Prostate gland (tissue), 2 donors: ENCODE measurements at regions not wholly inside any gene's neighbourhood (a gene's known extent, or its start where the extent isn't known, plus 50 kb on each side); places are given as distances from the start of the nearest gene placed in this dataset.

ENCODE experiments used
- DNase-seq: peaks from one replicate; pipeline ENCODE4 v3.0.0-alpha.2; 2019; ENCODE audit warnings: low spot score
- H3K27ac ChIP-seq, 2 donors: fragments of 200-600 bp; sonication (generic); 2 replicates each; pipeline ENCODE4 v1.5.1; 2017 to 2019
- H3K27me3 ChIP-seq: fragments of 200-600 bp; sonication (generic); replicated peaks from 2 replicates; pipeline ENCODE4 v1.5.1; 2019; ENCODE audit not compliant: insufficient read depth
- H3K36me3 ChIP-seq, 2 donors: fragments of 200-600 bp; sonication (generic); 1 replicate in 1 of 2; 2 replicates in 1 of 2; pipeline versions ENCODE4 v1.5.1 to v1.8.1; 2017 to 2019
- H3K4me1 ChIP-seq: fragments of 200-600 bp; sonication (generic); replicated peaks from 2 replicates; pipeline ENCODE4 v1.5.1; 2019
- H3K4me3 ChIP-seq, 2 donors: fragments of 200-600 bp; sonication (generic); 2 replicates each; pipeline ENCODE4 v1.5.1; 2017 to 2019
- H3K9me3 ChIP-seq: fragments of 200-600 bp; sonication (generic); 2 replicates; pipeline ENCODE4 v1.5.1; 2017
- CTCF ChIP-seq, 4 experiments: fragments of 200-600 bp in 2 of 4; fragments of 450-650 bp in 2 of 4; sonication (generic) in 2 of 4; IDR thresholded peaks; 1 replicate in 3 of 4; 2 replicates in 1 of 4; pipeline ENCODE4 v1.5.1; 2016 to 2019; ENCODE audit warnings: antibody characterized with exemption in 4 of 4, mild to moderate bottlenecking in 2 of 4, moderate library complexity in 2 of 4
- POLR2A ChIP-seq: fragments of 450-650 bp; IDR thresholded peaks from one replicate; pipeline ENCODE4 v1.6.1; 2016; ENCODE audit warnings: antibody characterized with exemption, mild to moderate bottlenecking
- POLR2AphosphoS5 ChIP-seq: sonication (generic); formaldehyde crosslinking; IDR thresholded peaks from one replicate; pipeline ENCODE4 v1.6.1; 2017; ENCODE audit warnings: antibody characterized with exemption
- WGBS: methylation state at CpG from one replicate; pipeline ENCODE4 v1.1.5; 2018; 5-methylcytosine and 5-hydroxymethylcytosine counted together
- intact Hi-C: fragments of 100-400 bp; cut with DNase I; formaldehyde crosslinking; loops from one replicate; pipeline ENCODE4 v1.14.2; 2022

GRCh38 chr1:91165033-91165654 is 143.3 kb upstream of the ZNF644 start:
- Histone ChIP-seq H3K9me3 (no peaks in the 10 kb centered on the region), H3K27me3 (no peaks in the 10 kb centered on the region), H3K27ac (no peak overlapping the region), H3K36me3 (no peaks in the 10 kb centered on the region), H3K4me3 (no peak overlapping the region), H3K4me1 (no peaks in the 10 kb centered on the region)
- peak; percentile 62 for DNase-seq
- intact Hi-C loops = loop anchor here (10.0 kb wide), 1 partner anchor 580 kb away; no protein-coding TSS in a partner anchor
- WGBS = 49% methylated on average over 14 of the region's 14 CpGs
- TF ChIP-seq POLR2A = no peak
- TF ChIP-seq CTCF (IDR thresholded peaks at IDR 0.05) = peak in 3 of 4 experiments; percentile 80 to 87 (median 86)

- Histone ChIP-seq H3K4me1 (no peaks in the 10 kb centered on the region), H3K27ac (no peak overlapping the region), H3K36me3 (no peaks in the 10 kb centered on the region), H3K9me3 (no peaks in the 10 kb centered on the region), H3K4me3 (no peak overlapping the region), H3K27me3 (no peaks in the 10 kb centered on the region)
- no peak for DNase-seq
- TF ChIP-seq POLR2AphosphoS5 = no peak
- TF ChIP-seq CTCF (IDR thresholded peaks at IDR 0.05) = no peak
- TF ChIP-seq POLR2A = no peak
- intact Hi-C loops = loop anchor here (10.0 kb wide), 1 partner anchor 578 kb away; no protein-coding TSS in a partner anchor
- WGBS = 95% methylated on average over 3 of the region's 3 CpGs
Observed at GRCh38 chr1:91162613-91163012, 140.8 kb upstream of the ZNF644 start.

- intact Hi-C loops = loop anchor here (10.0 kb wide), 1 partner anchor 577 kb away; no protein-coding TSS in a partner anchor
- no peaks in the 10 kb centered on the region for H3K9me3 ChIP-seq
- DNase-seq = peak; percentile 27
- H3K4me1 ChIP-seq = no peaks in the 10 kb centered on the region
- no peak overlapping the region for H3K4me3 ChIP-seq
- H3K27ac ChIP-seq = peak overlapping the region; percentile 4 to 26
- no peaks in the 10 kb centered on the region for H3K36me3 ChIP-seq
- H3K27me3 ChIP-seq = no peaks in the 10 kb centered on the region
- 24% methylated on average over 4 of the region's 4 CpGs for WGBS
- no peak for TF ChIP-seq POLR2A
- peak; percentile 80 for TF ChIP-seq POLR2AphosphoS5
Observed at GRCh38 chr1:91161749-91162148, 139.9 kb upstream of the ZNF644 start.

- TF ChIP-seq POLR2AphosphoS5 (no peak), CTCF (IDR thresholded peaks at IDR 0.05) (no peak), POLR2A (no peak)
- intact Hi-C loops = loop anchor here (10.0 kb wide), 1 partner anchor 576 kb away; no protein-coding TSS in a partner anchor
- peak overlapping the region in 1 of 2 donors; percentile 4 for H3K27ac ChIP-seq
- H3K27me3 ChIP-seq = no peaks in the 10 kb centered on the region
- H3K4me1 ChIP-seq = no peaks in the 10 kb centered on the region
- no peak for DNase-seq
- H3K36me3 ChIP-seq = no peaks in the 10 kb centered on the region
- H3K9me3 ChIP-seq = no peaks in the 10 kb centered on the region
- no peak overlapping the region for H3K4me3 ChIP-seq
- WGBS = 74% methylated on average over 9 of the region's 9 CpGs
Observed at GRCh38 chr1:91161166-91161565, 139.3 kb upstream of the ZNF644 start.

- intact Hi-C loops = loop anchor here (10.0 kb wide), 1 partner anchor 576 kb away; no protein-coding TSS in a partner anchor
- no peaks in the 10 kb centered on the region for H3K27me3 ChIP-seq
- H3K36me3 ChIP-seq = no peaks in the 10 kb centered on the region
- no peak for DNase-seq
- no peak for TF ChIP-seq POLR2A
- no peak for TF ChIP-seq POLR2AphosphoS5
- TF ChIP-seq CTCF (IDR thresholded peaks at IDR 0.05) = no peak
- no peaks in the 10 kb centered on the region for H3K9me3 ChIP-seq
- no peak overlapping the region for H3K27ac ChIP-seq
- no peaks in the 10 kb centered on the region for H3K4me1 ChIP-seq
- 80% methylated on average over 14 of the region's 14 CpGs for WGBS
- H3K4me3 ChIP-seq = no peak overlapping the region
Observed at GRCh38 chr1:91160363-91161075, 138.7 kb upstream of the ZNF644 start.
